HepG2 (cell line): ENCODE measurements at regions not wholly inside any gene's neighbourhood (a gene's known extent, or its start where the extent isn't known, plus 50 kb on each side); places are given as distances from the start of the nearest gene placed in this dataset.

Source experiments
- ATAC-seq: fragments of 200-7000 bp; cut with Tn5 transposase; 3 replicates; pipeline ENCODE4 v1.9.1; 2020; ENCODE audit warnings: mild to moderate bottlenecking, moderate library complexity
- BruUV-seq: library from RNA; stranded (reverse); fragments of 400-500 nt; replicated peaks from 2 replicates; lab custom pipeline; 2021; lab: Mats Ljungman, UMichigan
- CTCF ChIA-PET: fragments of 300-600 bp; formaldehyde crosslinking; extraction: SDS; loops from one replicate; lab custom pipeline; 2021; ENCODE audit warnings: low total read pairs, inconsistent platforms, low intra/inter-chr PET ratio; lab: Yijun Ruan, JAX
- POLR2A ChIA-PET: fragments of 350-600 bp; sonication (Branson Sonifier 250); formaldehyde crosslinking; loops from one replicate; lab custom pipeline; 2020; ENCODE audit warnings: antibody characterized with exemption, inconsistent platforms; lab: Yijun Ruan, JAX
- DNase-seq: peaks from one replicate; pipeline ENCODE4 v3.0.0-alpha.2; 2015; ENCODE audit warnings: low spot score
- FAIRE-seq: peaks from 3 replicates; lab custom pipeline; 2011; peaks lifted over from hg19 to GRCh38; lab: Jason Lieb, UNC
- H2AFZ ChIP-seq: one replicate; pipeline ENCODE4 v1.6.1; 2011; ENCODE audit warnings: low read length, inconsistent platforms
- H3K27ac ChIP-seq: fragments of 300-600 bp; 3 replicates; pipeline ENCODE4 v1.8.0; 2011; ENCODE audit warnings: mixed run types, mild to moderate bottlenecking, mixed read lengths, low read length, inconsistent platforms; ENCODE audit not compliant: insufficient read depth; ENCODE audit errors: extremely low read length
- H3K27me3 ChIP-seq, 2 experiments: fragments of 200-600 bp in 1 of 2; 2 replicates in 1 of 2; 3 replicates in 1 of 2; pipeline versions ENCODE4 v1.6.0 to v1.8.0; 2011; ENCODE audit warnings: low read length in 2 of 2, mild to moderate bottlenecking in 2 of 2, moderate library complexity in 2 of 2, inconsistent platforms in 1 of 2; ENCODE audit not compliant: insufficient read depth in 2 of 2, control insufficient read depth in 1 of 2
- H3K36me3 ChIP-seq, 2 experiments: fragments of 200-600 bp in 1 of 2; replicated peaks in 1 of 2; 2 replicates in 1 of 2; 3 replicates in 1 of 2; pipeline versions ENCODE4 v1.5.1 to v1.8.0; 2011; ENCODE audit warnings: low read length in 2 of 2, inconsistent platforms in 1 of 2; ENCODE audit not compliant: insufficient read depth in 2 of 2, control insufficient read depth in 1 of 2
- H3K4me1 ChIP-seq: 2 replicates; pipeline ENCODE4 v1.5.1; 2012; ENCODE audit warnings: low read length, inconsistent platforms; ENCODE audit not compliant: insufficient read depth
- H3K4me2 ChIP-seq: 2 replicates; pipeline ENCODE4 v1.6.0; 2011; ENCODE audit warnings: low read depth, low read length, inconsistent platforms
- H3K4me3 ChIP-seq, 3 experiments: fragments of 200-600 bp in 1 of 3; sonication (generic), shearing (Covaris generic) in 1 of 3; replicated peaks in 1 of 3; 2 replicates each; pipeline ENCODE4 v1.5.1; 2011 to 2016; ENCODE audit warnings: low read length in 3 of 3, inconsistent platforms in 2 of 3, low read depth in 2 of 3, mild to moderate bottlenecking in 2 of 3, control low read depth in 1 of 3, mixed read lengths in 1 of 3; ENCODE audit not compliant: insufficient read depth in 1 of 3
- H3K79me2 ChIP-seq: one replicate; pipeline ENCODE4 v1.6.1; 2011; ENCODE audit warnings: low read length, inconsistent platforms; ENCODE audit not compliant: insufficient read depth
- H3K9ac ChIP-seq: 2 replicates; pipeline ENCODE4 v1.6.0; 2011; ENCODE audit warnings: mild to moderate bottlenecking, low read depth, low read length, inconsistent platforms; ENCODE audit not compliant: insufficient read depth
- H3K9me3 ChIP-seq: 2 replicates; pipeline ENCODE4 v1.5.1; 2012; ENCODE audit warnings: mild to moderate bottlenecking, low read length
- H4K20me1 ChIP-seq: 2 replicates; pipeline ENCODE4 v1.6.0; 2011; ENCODE audit warnings: inconsistent platforms, mild to moderate bottlenecking, low read length, moderate library complexity; ENCODE audit not compliant: insufficient read depth
- AHR ChIP-seq: IDR thresholded peaks from 2 replicates; pipeline ENCODE4 v1.6.1; 2018; ENCODE audit warnings: missing genetic modification reagents, missing compliant biosample characterization
- ARID2 ChIP-seq: sonication (generic); formaldehyde crosslinking; IDR thresholded peaks from 2 replicates; pipeline ENCODE4 v1.8.1; 2022; ENCODE audit warnings: mild to moderate bottlenecking, missing genetic modification reagents, borderline replicate concordance
- HNRNPL ChIP-seq: fragments of 200-400 bp; formaldehyde crosslinking; IDR thresholded peaks from 2 replicates; pipeline ENCODE4 v1.6.1; 2017; ENCODE audit warnings: mild to moderate bottlenecking, low read depth, low read length
- KDM5A ChIP-seq: fragments of 200-600 bp; sonication (generic); IDR thresholded peaks from 2 replicates; pipeline ENCODE4 v1.7.0; 2018; ENCODE audit warnings: antibody characterized with exemption, mild to moderate bottlenecking, low read length, borderline replicate concordance
- NFE2 ChIP-seq: sonication (generic); formaldehyde crosslinking; IDR thresholded peaks from 2 replicates; pipeline ENCODE4 v1.4.0; 2020; ENCODE audit warnings: missing genetic modification reagents
- RFX1 ChIP-seq: fragments of 450-650 bp; IDR thresholded peaks from 2 replicates; pipeline ENCODE4 v1.6.1; 2017
- RXRB ChIP-seq: IDR thresholded peaks from 2 replicates; pipeline ENCODE4 v1.6.1; 2016; ENCODE audit warnings: borderline replicate concordance, missing genetic modification reagents, missing compliant biosample characterization
- TBP ChIP-seq: sonication (generic); formaldehyde crosslinking; IDR thresholded peaks from 2 replicates; pipeline ENCODE4 v1.5.0; 2020; ENCODE audit warnings: missing genetic modification reagents
- ZNF350 ChIP-seq: sonication (generic); formaldehyde crosslinking; IDR thresholded peaks from 2 replicates; pipeline ENCODE4 v1.4.0; 2020; ENCODE audit warnings: mild to moderate bottlenecking, low read depth, missing genetic modification reagents, borderline replicate concordance
- ZNF451 ChIP-seq: sonication (generic); formaldehyde crosslinking; IDR thresholded peaks from 2 replicates; pipeline ENCODE4 v1.5.0; 2020; ENCODE audit warnings: mild to moderate bottlenecking, missing genetic modification reagents
- ZNF557 ChIP-seq: sonication (generic); formaldehyde crosslinking; IDR thresholded peaks from 2 replicates; pipeline ENCODE4 v1.4.0; 2020; ENCODE audit warnings: missing genetic modification reagents
- WGBS: methylation state at CpG from one replicate; pipeline ENCODE4 v1.1.6; 2017; ENCODE audit warnings: low lambda C conversion rate; 5-methylcytosine and 5-hydroxymethylcytosine counted together
- in situ Hi-C: cut with HindIII; loops from 2 replicates; pipeline ENCODE4 v1.10.0; 2017; ENCODE audit warnings: low pct_unique_long_range_greater_than_20kb; ENCODE audit not compliant: extremely low pct_ligation_motif_present
- intact Hi-C: fragments of 100-400 bp; cut with micrococcal nuclease; formaldehyde crosslinking; loops from one replicate; pipeline ENCODE4 v1.10.0; 2022; ENCODE audit not compliant: unreplicated experiment
- TF ChIP-seq, protein P1 (sequence below): sonication (generic); formaldehyde crosslinking; IDR thresholded peaks from 2 replicates; pipeline ENCODE4 v1.4.0; 2020; ENCODE audit warnings: mild to moderate bottlenecking, missing genetic modification reagents
- TF ChIP-seq, protein P2 (sequence below): sonication (generic); formaldehyde crosslinking; IDR thresholded peaks from 2 replicates; pipeline ENCODE4 v1.8.0; 2022; ENCODE audit warnings: missing genetic modification reagents, mild to moderate bottlenecking, borderline replicate concordance

DNA sequence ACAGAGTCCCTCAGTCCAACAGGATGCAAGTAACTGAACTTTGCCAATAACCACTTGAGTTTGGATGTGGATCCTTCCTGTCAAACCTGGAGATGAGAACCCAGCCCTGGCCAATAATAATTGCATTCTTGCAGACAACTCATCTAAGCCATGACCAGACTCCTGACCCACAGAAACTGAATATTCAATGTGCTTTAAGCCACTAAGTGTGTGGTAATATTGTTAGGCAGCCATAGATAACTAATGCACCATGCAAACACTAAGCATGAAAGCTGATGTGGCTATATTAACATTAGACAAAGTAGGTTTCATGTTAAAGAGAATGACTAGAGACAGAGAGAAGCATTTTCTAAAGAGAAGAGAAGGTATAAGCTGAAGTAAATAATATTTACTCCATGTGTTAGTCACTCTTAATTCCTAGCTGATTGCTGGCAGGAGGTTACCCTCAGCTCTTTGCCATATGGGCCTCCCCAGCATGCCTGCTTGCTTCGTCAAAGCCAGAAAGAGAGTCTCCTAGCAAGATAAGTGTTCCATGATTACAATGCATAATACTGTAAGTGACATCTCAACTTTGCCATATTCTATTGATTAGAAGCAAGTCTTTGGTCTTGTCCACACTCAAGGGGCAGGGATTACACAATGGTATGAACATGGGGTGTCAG lies 276.4 kb upstream of the PLXNA2 start:
- H3K9me3 ChIP-seq = no peaks in the 10 kb centered on the region
- no TSS peak for BruUV-seq
- ATAC-seq = no peak
- no peak for FAIRE-seq
- no peak overlapping the region for H3K9ac ChIP-seq
- no peak for TF ChIP-seq HNRNPL
- TF ChIP-seq ZNF350 (CRISPR knock-in tag) = no peak
- TF ChIP-seq TBP (CRISPR knock-in tag) = no peak
- no peak for TF ChIP-seq RFX1
- no peak for TF ChIP-seq RXRB (CRISPR knock-in tag)
- TF ChIP-seq, protein P1, sequence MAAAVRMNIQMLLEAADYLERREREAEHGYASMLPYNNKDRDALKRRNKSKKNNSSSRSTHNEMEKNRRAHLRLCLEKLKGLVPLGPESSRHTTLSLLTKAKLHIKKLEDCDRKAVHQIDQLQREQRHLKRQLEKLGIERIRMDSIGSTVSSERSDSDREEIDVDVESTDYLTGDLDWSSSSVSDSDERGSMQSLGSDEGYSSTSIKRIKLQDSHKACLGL (CRISPR knock-in tag) = no peak
- no peak for TF ChIP-seq ZNF451 (CRISPR knock-in tag)
- TF ChIP-seq AHR (CRISPR knock-in tag) = no peak
- no peak for TF ChIP-seq ZNF557
- TF ChIP-seq KDM5A = no peak
- TF ChIP-seq NFE2 = no peak
- TF ChIP-seq, protein P2, sequence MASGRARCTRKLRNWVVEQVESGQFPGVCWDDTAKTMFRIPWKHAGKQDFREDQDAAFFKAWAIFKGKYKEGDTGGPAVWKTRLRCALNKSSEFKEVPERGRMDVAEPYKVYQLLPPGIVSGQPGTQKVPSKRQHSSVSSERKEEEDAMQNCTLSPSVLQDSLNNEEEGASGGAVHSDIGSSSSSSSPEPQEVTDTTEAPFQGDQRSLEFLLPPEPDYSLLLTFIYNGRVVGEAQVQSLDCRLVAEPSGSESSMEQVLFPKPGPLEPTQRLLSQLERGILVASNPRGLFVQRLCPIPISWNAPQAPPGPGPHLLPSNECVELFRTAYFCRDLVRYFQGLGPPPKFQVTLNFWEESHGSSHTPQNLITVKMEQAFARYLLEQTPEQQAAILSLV (CRISPR knock-in tag) = no peak
- TF ChIP-seq ARID2 (CRISPR knock-in tag) = no peak
- WGBS = 0% methylated on average over 1 of the region's 1 CpG
- POLR2A ChIA-PET = no interaction called here
- no peak overlapping the region for H3K27ac ChIP-seq
- H4K20me1 ChIP-seq = no peaks in the 10 kb centered on the region
- no peaks in the 10 kb centered on the region; a peak in 1 of 5 replicates for H3K27me3 ChIP-seq
- in situ Hi-C loops = no loop called here
- H3K79me2 ChIP-seq = no peaks in the 10 kb centered on the region
- no peak for DNase-seq
- no peaks in the 10 kb centered on the region for H3K36me3 ChIP-seq
- H3K4me3 ChIP-seq = no peak overlapping the region
- CTCF ChIA-PET = no interaction called here
- no peaks in the 10 kb centered on the region for H3K4me1 ChIP-seq
- intact Hi-C loops = no loop called here
- no peak overlapping the region for H3K4me2 ChIP-seq
- no peak overlapping the region for H2AFZ ChIP-seq
